ENCODE measurements at regions not wholly inside any gene's neighbourhood (a gene's known extent, or its start where the extent isn't known, plus 50 kb on each side); places are given as distances from the start of the nearest gene placed in this dataset.

DNA sequence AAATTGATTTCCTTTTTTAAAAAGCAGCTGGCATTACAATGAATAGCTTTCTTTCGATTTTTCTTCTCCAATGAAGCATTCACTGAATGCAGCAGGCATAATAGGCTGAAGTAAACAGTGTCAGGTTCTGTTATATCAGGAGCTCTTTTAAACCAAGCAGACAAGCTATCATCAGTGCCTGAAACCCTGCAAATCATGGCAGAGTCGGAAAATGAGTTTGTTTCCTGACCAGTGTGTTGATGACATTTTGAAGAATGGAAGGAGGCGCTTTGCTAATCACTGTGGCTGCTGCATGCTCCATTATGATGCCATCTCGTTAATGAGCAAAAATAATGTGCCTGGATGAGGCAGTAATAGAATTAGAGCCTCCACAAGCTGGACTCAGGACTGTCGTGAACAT lies 284.5 kb downstream of the ZNF608 start:
- no peak for DNase-seq (ENCODE audit: low spot score)

DNA sequence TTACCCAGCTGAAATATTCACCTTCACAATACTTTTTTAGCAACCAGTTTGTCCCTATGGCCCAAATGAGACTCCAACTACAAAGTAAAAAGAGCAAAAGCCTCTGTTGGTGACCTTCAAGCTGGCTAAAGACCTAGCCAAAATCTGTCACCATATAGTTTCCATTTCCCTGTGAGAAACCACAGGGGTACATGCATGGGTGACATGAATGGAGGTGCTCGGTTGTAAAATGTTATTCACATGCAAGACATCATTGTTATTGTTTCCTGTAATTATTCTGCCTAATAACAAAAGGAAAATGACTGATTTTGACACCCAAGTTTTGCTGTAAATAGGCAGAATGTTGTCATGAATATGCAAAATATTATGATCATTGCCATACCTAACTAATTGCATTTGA lies 285.3 kb downstream of the ZNF608 start:
- no peak for DNase-seq (ENCODE audit: low spot score)

DNA sequence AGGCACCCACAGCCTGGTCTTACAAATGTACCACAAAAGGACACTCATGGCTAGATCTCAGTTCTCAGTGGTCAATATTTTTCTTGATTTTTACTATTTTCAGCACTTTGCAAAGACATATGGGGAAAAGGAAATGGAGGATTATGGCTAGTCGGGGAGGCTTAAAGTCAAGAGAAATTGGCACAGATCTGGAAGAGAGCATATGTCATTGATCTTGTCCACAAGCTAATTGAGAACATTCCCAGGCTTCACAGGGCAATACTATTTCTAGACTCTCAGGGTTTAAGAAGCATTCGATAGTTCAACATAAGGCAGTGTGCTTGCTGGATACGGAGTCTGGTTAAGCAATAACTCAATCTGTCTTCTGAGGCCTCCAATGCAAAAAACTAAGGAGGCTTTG lies 285.8 kb downstream of the ZNF608 start:
- no peak for DNase-seq (ENCODE audit: low spot score)

DNA sequence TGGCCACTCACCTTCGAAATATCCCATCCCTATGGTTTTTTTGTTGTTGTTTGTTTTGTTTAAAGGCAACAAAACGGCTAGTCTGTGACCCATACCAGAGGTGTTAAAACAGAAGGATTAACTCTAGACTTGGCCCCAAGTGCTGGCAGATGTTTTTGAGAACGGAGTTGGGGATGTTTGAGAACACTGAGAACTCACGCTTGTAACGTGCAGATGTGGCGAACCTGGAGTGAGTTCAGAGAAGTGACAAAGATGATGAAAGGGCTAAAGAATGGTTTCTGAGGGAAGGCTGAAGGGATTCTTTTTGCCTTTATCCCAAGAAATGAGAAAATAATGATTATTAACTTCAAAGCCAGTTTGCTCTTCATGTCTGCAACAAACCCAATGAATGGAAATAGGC lies 286.5 kb downstream of the ZNF608 start:
- DNase-seq (ENCODE audit: low spot score): no peak

DNA sequence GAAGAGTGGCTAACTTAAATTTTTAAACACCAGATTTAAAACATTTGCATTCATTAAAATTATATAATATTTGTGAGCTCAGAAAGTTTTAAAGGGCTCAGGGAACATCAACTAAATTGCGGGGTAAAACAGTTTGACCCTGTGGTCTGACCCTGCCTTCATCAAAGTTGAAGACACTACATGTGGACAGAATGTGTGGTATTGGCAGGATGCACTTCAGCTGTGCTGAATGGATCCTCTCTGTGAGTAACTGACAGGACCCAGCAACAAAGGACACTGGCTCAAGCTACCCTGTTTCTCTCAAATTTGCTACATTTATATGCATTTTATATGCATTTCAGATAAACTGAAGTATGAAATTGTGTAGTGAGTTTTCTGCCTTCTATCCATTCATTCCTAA lies 288.5 kb downstream of the ZNF608 start:
- DNase-seq (ENCODE audit: low spot score): no peak

DNA sequence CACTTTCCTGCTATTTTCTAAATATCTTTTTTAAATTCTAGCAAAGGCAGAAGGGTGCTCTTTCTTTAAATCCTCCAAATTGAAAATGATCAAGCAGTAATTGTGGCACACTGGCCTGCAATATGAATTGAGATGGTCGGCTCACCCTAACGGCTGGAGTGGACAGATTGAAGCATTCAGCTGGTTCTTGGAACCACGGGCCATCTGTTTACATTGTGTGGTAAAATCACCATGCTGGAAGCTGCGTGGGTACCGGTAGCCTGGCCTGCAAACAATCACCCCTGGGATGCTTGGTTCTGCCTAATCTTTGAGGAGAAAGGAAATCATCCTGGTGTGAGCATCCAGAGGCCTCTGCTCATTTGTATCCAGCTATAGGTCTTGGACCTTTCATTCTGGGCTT lies 289.3 kb downstream of the ZNF608 start:
- no peak for DNase-seq (ENCODE audit: low spot score)

DNA sequence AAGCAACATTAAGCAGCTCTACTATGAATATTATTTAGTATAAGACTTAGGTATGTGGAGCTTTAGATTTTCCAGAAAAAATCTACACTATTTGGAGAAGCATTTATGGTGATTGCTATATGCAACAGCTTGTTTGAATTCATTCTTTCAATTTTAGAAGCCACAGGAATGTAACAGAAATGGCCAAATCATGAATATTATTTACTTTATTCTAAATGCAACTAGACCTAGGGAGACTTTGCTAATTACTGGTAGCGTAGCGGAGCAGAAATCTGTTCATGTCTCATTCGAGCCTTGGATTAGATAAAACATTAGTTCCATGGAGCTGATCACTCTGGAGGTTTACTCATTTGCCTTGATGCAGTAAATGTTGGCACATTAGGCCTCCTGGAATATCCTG lies 290.2 kb downstream of the ZNF608 start:
- no peak for DNase-seq (ENCODE audit: low spot score)

DNA sequence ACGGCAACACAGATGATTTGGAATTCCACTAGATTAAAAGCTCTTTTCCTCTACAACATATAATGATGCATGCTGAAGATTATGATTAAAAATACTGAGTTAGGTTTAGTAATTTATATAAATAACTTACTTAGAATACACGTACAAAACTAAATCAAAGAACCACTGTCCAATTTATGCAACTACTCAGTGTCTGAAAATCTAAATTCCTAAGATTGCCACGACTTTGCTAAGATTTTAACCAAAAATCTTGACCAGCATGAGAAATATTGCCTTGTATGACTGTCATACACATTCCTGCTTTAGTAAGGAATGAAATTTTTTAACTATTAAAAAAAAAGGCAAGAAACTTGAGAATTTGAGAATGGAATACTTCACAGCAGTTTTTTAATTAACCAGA lies 292.4 kb downstream of the ZNF608 start:
- no peak for DNase-seq (ENCODE audit: low spot score)

DNA sequence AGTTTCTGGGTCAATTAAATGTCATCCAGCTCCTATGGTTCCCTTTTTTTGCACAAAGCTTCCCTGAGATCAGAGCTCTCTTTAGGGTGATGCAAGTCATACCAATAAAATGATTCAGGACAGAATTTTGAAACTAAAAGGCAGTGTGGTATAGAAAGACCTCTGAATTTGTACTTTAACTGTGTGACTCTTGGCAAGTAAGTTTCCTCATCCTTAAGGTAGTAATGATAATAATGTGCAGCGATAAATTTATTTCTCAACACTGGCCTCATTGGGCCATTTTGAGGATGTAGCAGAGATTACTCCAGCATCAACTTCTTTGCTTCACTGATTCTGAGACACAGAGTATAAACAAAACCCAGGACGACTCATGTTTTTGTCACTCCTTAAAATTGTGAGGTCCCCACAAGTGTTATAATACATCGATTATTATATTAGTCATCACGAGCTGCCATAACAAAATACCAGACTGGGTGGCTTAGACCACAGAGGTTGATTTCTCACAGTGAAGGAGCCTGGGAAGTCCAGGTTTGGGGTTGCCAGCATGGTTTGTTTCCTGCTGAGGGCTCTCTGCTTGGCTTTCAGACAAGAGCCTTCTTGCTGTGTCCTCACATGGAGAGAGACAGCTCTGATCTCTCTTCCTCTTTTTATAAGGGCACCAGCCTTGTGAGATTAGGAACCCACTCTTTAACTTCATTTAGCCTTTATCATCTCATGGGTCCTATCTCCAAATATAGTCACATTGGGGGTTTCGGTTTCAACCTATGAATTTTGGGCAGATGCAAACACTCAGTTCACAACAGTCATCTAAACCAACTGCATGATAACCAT lies 293.0 kb downstream of the ZNF608 start:
- DNase-seq (ENCODE audit: low spot score): no peak

DNA sequence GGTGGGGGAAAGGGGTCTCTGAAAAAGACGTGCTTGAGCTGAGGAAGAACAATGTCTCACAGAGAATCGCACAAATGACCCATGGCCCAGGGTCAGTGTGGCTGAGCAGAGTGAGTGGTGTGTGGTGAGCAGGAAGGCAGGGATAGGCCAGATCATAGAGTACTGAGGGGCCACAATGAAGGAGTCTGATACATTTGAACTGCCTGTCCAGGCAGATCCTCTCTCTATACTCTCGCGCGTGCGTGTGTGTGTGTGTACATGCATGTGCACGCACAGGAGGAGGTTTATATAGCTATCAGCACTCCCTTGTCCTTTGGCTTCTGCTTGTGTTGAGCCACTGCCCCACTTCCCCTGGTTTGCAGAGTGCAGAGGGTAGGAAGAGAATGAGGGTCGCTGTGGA lies 294.0 kb downstream of the ZNF608 start:
- no peak for DNase-seq (ENCODE audit: low spot score)

DNA sequence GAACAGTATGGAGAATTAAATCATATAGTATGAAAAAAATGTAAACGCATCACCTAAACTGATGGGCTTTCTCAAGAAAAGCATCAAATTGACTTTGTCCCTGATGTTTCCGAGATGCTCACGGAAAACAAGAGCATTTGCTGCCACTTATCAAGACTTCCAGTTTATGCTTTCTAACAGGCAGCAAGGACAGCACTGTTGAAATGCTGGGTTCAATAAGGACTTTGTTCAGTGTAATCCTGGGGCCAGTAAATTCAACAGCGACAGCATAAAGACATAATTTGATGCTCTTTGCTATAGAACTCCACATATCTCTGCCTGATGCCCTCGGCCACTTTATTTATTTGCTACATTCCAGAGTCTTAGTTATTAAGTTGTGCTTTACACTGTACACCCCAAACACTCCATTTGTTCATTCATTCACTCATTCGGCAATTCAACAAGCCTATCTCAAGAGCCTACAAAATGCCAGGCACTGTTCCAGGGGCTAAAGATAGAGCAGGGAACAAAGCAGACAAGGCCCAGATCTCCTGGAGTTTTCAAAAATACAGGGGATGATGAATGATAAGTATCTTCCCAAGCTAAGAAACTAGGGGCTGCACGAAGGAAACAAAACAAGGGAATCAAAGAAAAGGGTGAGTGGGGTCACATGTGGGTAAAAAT lies 294.6 kb downstream of the ZNF608 start:
- DNase-seq (ENCODE audit: low spot score): no peak

DNA sequence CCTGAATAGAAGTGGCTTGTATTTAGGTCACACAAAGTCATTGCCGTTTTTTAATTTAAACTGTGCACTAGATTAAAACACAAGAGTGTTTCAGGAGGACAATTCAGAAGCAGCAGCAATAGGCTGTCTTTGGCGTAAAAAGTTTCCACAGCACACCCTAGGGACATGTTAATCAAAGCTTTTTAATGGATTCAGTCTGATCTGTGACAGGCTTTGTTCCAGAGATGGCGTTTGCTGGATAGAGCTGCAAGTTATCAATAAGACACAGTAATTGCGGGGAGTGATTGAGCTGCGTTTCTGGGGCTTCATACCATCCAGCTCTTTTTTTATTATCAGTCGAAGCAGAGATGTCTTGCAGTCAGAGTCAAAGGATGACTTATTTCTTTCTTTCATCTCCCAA lies 300.3 kb downstream of the ZNF608 start:
- DNase-seq (ENCODE audit: low spot score): no peak

DNA sequence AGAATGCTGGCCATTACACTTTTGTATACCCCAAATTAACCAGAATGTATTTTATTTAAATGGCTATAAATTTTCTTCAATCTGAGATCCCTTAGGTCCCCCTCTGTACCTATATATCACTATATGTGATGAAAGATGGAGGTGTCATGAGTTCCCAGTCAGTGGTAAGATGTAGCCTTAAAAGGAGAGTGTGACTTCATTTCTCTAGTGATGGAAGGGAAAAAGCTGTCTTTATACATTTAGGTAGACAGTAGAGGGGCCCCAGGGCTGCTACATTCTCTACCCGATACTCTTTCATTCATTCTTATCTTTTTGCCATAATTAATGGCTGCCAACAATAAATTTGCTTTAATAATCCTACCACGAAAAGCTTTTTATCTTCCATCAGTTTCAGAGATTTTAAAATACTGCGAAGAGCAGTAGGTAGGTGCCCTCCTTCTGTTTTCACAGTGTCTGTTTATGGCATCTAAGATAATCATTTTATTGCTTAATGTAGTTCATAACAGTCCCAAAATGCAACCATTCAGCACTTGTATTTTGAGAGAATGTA lies 301.3 kb downstream of the ZNF608 start:
- DNase-seq (ENCODE audit: low spot score): no peak

DNA sequence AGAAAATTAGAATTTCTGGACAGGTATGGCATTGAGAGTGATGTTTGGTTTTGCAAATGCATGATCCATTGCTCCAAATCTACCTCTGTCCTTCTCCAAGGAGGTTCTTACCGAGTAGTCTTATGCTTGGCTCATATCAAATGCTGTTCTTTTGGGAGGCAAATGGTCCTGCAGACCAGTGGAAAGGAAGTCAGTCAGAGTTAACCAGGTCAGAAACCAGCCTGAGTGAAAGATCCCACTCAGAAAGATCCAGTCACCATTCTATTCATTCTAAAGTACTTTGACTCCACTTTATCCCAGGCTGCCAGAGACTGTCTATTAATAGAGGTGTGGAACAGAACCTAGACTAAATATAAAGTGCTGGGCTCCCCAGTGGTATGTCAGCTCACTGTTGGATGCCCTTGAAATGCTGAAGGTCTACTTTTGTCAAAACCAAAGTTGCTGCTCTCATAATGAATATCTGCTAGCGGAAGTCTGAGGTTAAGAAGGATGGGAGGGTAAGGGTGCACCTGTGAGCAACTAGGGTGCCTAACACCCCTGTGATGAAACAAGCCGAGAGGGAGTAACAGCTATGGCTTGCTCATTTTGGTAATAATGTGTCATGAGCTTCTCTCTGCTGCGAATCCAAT lies 302.2 kb downstream of the ZNF608 start:
- no peak for DNase-seq (ENCODE audit: low spot score)

DNA sequence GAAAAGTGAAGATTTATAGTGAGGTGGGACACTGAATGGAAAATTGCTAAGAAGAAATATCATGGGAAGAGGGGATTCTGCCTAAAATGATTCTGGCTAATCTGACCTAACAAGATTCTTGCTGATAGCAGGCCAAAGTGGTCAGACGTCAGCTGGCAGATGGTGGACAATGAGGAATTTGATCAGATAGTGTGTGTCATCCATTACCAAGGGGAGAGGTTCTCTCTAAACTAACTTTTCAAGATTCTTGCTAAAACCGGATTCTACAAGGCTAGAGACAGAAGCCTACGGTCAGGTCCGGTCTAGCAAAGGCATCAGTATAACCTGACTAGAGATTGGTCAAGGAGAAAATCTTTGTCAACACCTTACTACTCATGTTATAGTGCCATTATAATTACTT lies 306.0 kb downstream of the ZNF608 start:
- DNase-seq (ENCODE audit: low spot score): no peak

DNA sequence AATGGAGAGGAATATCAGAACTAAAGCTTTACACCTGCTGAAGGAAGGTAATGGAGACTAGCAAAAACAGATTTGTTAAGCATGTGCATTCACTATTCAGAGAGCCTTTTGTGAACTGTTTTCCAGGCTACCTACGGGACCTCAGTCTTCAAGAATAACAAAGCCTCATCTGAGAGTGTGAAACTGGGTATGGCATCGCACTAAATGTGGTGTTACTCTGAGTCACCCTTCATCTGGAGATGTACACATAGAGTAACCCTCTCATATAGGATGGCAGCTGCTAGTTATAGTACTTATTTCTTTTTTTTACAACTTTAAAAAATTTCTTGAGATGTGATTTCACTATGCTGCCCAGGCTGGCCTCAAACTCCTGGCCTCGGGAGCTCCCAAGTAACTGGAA lies 306.8 kb downstream of the ZNF608 start:
- no peak for DNase-seq (ENCODE audit: low spot score)

DNA sequence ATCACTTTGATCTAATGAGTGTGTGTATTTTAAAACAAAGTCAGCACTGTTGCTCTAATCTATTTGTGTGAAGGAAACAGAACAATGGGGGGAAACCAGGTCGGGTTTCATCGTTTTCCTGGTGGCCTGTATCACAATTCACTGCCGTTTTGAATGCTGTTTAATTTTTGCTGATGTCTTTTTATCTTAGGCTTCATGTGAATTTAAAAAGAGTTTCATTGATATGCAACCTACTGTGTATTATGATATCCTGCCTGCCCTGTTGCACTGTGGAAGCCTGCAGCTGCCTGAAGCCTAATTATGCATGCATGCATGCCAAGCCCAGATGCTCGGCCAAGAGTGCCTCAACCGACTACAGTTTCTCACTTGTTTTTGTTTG lies 307.5 kb downstream of the ZNF608 start:
- no peak for DNase-seq (ENCODE audit: low spot score)

DNA sequence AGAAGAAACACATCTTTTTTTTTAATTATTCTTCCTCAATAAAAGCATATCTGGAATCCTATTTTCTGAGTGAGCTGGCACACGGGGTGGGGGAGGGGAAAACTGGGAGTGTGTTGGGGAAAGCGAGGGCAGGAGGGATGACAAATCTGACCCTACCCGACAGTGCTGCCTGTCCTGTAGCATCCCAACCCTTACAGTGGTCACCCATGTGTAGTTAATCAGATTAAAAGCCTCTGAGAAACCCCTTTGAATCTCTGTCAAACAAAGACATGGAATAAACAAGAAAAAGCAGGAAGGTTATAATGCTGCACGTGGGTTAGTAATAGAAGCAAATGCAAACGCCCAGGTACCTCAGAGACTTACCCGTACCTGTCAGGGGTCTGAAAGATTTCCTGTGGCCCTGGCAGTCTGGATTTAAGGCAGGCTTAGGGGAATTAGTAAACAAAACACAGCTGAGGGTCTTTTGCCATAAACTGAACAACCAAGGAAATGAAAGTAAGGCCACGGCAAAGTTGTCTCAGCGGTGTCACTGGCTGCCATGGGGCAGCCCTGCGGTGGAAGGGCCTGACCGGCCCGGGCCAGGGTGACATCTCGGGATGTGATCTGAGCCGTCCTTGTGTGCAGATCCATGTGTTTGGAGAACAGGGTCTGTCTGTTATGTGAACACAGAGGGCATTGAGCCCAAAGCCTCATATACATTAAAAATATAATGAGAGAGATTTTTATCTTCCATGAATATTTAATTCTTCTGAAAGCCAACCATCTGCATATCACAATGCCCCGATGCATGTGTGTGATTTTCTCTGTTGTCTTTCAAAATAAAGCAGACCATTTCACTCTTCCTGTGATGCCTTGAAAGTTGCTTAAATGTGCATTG lies 308.2 kb downstream of the ZNF608 start:
- DNase-seq (ENCODE audit: low spot score): no peak

DNA sequence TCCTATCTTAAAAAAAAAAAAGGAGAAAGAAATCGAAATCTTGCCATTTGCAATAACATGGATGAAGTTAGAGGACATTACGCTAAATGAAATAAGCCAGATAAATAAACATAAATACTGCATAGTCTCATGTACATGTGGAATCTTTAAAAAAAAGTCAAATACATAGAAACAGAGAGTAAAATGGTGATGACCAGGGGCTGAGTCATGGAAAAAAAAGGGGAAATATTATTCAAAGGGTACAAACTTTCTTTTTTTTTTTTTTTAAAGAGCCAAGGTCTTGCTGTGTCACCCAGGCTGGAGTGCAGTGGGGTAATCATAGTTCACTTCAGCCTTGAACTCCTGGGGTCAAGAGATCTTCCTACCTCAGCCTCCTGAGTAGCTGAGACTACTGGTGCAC lies 310.1 kb downstream of the ZNF608 start:
- no peak for DNase-seq (ENCODE audit: low spot score)

DNA sequence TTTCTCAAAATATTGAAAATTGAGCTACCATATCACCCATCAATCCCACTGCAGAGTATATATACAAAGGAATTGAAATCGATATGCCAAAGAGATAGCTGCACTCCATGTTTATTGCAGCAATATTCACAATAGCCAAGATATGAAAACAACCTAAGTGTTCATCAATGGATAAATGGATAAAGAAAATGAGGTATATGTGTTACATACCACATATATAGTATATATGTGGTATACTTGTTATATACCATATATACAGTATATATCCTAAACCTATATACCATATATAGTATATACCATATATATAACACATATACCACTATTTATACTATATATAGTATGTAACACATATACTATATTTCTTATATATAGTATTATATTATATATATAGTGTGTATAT lies 313.3 kb downstream of the ZNF608 start:
- no peak for DNase-seq (ENCODE audit: low spot score)

DNA sequence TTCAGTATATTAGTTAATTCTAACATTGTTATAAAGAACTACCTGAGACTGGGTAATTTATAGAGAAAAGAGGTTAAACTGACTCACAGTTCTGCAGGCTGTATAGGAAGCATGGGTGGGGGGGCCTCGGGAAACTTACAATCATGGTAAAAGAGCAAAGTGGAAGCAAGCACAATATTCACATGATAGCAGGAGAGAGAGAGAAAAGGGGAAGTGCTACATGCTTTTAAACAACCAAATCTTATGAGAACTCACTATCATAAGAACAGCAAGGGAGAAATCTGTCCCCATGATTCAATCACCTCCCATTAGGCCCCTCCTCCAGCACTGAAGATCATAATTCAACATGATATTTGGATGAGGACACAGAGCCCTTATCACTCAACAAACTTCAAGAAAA lies 324.9 kb downstream of the ZNF608 start:
- DNase-seq (ENCODE audit: low spot score): no peak

DNA sequence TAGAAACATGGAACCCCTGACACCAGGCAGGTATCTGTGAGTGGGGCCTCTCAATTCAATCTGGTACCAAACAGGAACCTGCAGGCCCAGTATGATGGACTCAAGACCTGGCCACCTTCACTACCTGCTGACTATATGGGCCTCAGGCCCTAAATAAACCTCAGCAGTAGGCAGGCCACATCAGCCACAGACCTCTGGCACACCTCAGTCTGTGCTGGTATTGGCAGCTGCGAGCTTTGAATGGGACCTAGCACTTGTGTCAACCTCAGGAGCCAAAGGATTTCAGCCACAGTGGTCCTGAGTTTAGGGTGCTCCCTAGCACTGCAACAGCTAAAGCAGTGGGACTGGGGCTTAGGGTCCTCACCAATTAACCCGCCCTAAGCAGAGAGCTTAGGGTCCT lies 325.5 kb downstream of the ZNF608 start:
- no peak for DNase-seq (ENCODE audit: low spot score)

Data from CD4-positive, alpha-beta T cell treated with Interleukin-2 at 100 ng/mL for 4 hours (primary cell).